Ovary (tissue), 7 donors: ENCODE measurements at regions not wholly inside any gene's neighbourhood (a gene's known extent, or its start where the extent isn't known, plus 50 kb on each side); places are given as distances from the start of the nearest gene placed in this dataset.

Source experiments
- DNase-seq, 5 donors: peaks; one replicate each; pipeline ENCODE4 v3.0.0-alpha.2; 2019 to 2020
- H3K27ac ChIP-seq, 2 donors: fragments of 200-600 bp; one replicate each; pipeline versions ENCODE4 v1.5.1 to v1.8.0; 2019 to 2022
- H3K27me3 ChIP-seq: fragments of 200-600 bp; one replicate; pipeline ENCODE4 v1.8.0; 2022
- H3K36me3 ChIP-seq: fragments of 200-600 bp; sonication (generic); one replicate; pipeline ENCODE4 v1.5.1; 2019
- H3K4me1 ChIP-seq: one replicate; pipeline ENCODE4 v1.8.1; 2013; ENCODE audit warnings: mild to moderate bottlenecking, moderate library complexity; ENCODE audit not compliant: insufficient read depth
- H3K4me3 ChIP-seq: fragments of 200-600 bp; sonication (generic); one replicate; pipeline ENCODE4 v1.5.1; 2017
- H3K9me3 ChIP-seq, 2 donors: fragments of 200-600 bp in 1 of 2; sonication (generic) in 1 of 2; one replicate each; pipeline versions ENCODE4 v1.5.1 to v1.8.1; 2013 to 2019; ENCODE audit warnings: mild to moderate bottlenecking in 1 of 2, moderate library complexity in 1 of 2
- EP300 ChIP-seq: sonication (generic); formaldehyde crosslinking; IDR thresholded peaks from one replicate; pipeline ENCODE4 v1.6.1; 2017; ENCODE audit warnings: antibody characterized with exemption
- POLR2A ChIP-seq: fragments of 450-650 bp; IDR thresholded peaks from one replicate; pipeline ENCODE4 v1.6.1; 2017; ENCODE audit warnings: antibody characterized with exemption, mild to moderate bottlenecking, moderate library complexity
- WGBS, 3 donors: extraction: QIAGEN DNeasy Blood & Tissue Kit in 1 of 3; methylation state at CpG; one replicate each; pipeline versions ENCODE4 v1.1.5 to v1.1.7; 2013 to 2017; 5-methylcytosine and 5-hydroxymethylcytosine counted together
- intact Hi-C, 4 donors: fragments of 100-400 bp; cut with DNase I; formaldehyde crosslinking; loops; one replicate each; pipeline versions ENCODE4 v1.11.0 to v1.15.1; 2022 to 2023
- TF ChIP-seq, protein P1 (sequence below), 3 donors: fragments of 450-650 bp in 2 of 3; fragments of 200-600 bp in 1 of 3; IDR thresholded peaks; one replicate each; pipeline versions ENCODE4 v1.5.1 to v1.8.0; 2016 to 2022; ENCODE audit warnings: antibody characterized with exemption in 3 of 3, mild to moderate bottlenecking in 1 of 3
- donor health status: DM: no; HTN: no; CAD: no; lungs with moderate emphysema.
- donor health status: DM: no; HTN: no; CAD: no.
- donor health status: Bipolar disorder and iron deficiency.
- donor health status: DM: no; HTN: no; CAD: no.
- donor health status: DM: yes; HTN: yes; CAD: no.

DNA sequence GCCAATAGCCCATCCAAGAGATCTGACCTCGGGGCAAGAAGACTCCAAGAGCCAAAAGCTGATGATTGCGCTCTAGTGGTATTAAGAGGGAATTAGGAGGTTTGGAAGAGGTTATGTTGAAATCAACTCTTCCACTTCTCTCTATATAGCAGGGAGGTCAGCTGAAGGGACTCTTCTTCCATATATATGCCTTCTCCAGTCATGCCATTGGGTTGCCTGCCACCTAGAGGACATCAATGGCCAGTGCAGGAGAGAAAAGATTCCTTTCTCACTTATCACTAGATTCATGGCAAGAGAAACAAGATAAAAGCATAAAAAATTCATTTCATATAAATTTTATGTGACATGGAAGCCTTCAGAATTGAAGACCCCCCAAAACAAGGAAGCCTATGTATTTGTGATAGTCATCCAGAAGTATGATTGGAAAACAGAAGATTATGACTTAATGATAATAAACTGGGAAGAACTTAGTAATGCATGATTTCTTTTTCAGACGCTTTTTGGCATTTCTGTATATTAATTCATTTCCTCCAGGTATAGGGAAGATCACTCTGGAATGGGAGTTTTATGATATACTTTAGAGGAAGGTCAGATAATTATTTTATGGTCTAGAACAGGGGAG, 435.1 kb upstream of the DDI1 start:
- intact Hi-C loops = no loop called here

DNA sequence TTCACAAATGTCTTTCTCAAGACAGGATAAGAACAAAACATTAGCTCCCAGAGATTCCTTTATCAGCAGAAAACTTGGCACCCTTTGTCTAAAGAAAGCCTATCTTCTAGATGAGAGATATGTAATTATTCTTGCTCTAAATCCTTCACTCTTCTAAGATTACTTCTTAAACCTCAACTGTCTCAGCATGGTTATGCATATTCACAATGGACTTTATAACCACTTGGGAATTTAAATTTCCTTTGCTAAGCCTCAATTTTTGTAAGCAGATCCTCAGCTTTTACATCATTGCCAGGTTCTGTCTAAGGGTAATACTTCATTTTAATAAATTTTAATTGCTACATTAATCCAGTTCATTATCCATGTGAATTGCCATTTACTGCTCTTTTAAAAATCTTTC, 433.6 kb upstream of the DDI1 start:
- no peaks in the 10 kb centered on the region for H3K9me3 ChIP-seq
- no peak overlapping the region for H3K4me3 ChIP-seq
- no peak for TF ChIP-seq POLR2A
- TF ChIP-seq, protein P1, sequence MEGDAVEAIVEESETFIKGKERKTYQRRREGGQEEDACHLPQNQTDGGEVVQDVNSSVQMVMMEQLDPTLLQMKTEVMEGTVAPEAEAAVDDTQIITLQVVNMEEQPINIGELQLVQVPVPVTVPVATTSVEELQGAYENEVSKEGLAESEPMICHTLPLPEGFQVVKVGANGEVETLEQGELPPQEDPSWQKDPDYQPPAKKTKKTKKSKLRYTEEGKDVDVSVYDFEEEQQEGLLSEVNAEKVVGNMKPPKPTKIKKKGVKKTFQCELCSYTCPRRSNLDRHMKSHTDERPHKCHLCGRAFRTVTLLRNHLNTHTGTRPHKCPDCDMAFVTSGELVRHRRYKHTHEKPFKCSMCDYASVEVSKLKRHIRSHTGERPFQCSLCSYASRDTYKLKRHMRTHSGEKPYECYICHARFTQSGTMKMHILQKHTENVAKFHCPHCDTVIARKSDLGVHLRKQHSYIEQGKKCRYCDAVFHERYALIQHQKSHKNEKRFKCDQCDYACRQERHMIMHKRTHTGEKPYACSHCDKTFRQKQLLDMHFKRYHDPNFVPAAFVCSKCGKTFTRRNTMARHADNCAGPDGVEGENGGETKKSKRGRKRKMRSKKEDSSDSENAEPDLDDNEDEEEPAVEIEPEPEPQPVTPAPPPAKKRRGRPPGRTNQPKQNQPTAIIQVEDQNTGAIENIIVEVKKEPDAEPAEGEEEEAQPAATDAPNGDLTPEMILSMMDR (IDR thresholded peaks at IDR 0.05) = no peak
- TF ChIP-seq EP300 = no peak
- H3K4me1 ChIP-seq = no peaks in the 10 kb centered on the region
- no peaks in the 10 kb centered on the region for H3K36me3 ChIP-seq
- no peaks in the 10 kb centered on the region for H3K27me3 ChIP-seq
- no peak overlapping the region for H3K27ac ChIP-seq
- DNase-seq = no peak
- intact Hi-C loops = no loop called here

More for the DNA sequence above, 435.1 kb upstream of the DDI1 start:
- TF ChIP-seq POLR2A = no peak
- TF ChIP-seq, protein P1 (IDR thresholded peaks at IDR 0.05) = no peak
- no peak for TF ChIP-seq EP300
- no peak for DNase-seq
- no peaks in the 10 kb centered on the region for H3K27me3 ChIP-seq
- H3K36me3 ChIP-seq = no peaks in the 10 kb centered on the region
- no peak overlapping the region for H3K27ac ChIP-seq
- no peaks in the 10 kb centered on the region for H3K9me3 ChIP-seq
- no peak overlapping the region for H3K4me3 ChIP-seq
- H3K4me1 ChIP-seq = no peaks in the 10 kb centered on the region
- WGBS, 3 donors = 74 to 78% (median 74%) methylated on average over 3 of the region's 3 CpGs

DNA sequence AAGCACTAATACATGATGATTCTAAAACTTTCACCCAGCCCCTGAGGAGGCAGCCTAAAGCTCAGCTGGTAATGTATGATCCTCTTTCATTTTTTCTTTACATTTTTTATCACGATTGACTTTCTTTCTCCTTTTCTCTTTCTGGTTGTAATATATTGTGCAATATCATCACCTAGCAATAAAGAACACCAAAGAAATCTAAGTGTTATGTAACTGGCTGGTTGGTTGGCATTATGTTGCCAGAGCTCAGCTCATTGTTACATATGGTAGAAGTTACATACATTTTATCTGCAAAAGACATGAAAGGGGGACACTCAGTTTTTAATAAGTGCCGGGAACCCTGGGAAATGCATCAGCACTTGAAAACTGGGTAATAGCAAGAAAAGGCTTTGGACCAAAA, 432.1 kb upstream of the DDI1 start:
- intact Hi-C loops = no loop called here
- Histone ChIP-seq H3K4me3 (no peak overlapping the region), H3K27ac (no peak overlapping the region), H3K36me3 (no peaks in the 10 kb centered on the region), H3K9me3 (no peaks in the 10 kb centered on the region), H3K27me3 (no peaks in the 10 kb centered on the region), H3K4me1 (no peaks in the 10 kb centered on the region)
- 82 to 85% (median 83%) methylated on average over 2 of the region's 2 CpGs for WGBS, 3 donors
- TF ChIP-seq, protein P1 (IDR thresholded peaks at IDR 0.05) = no peak
- TF ChIP-seq EP300 (no peak), POLR2A (no peak)
- no peak for DNase-seq

DNA sequence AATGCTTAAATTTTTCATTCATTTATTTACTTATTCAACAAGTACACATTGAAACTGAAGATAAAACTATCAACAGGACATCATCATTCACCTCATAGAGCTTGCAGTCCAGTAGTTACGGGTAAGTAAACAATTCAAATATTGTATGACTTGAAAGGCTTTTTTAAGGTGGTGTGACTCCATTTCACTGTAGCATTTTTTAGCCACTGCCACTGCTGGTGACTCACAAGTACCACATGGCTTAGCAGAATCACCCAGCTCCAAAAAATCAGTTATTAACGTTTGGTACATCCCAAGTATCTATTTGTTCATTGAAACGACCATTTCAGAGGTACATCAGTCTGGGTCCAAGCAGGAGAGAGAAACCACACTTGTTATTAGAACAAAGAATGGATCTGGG, 427.9 kb upstream of the DDI1 start:
- 69 to 76% (median 72%) methylated on average over 3 of the region's 3 CpGs for WGBS, 3 donors
- no peak overlapping the region for H3K4me3 ChIP-seq
- no peaks in the 10 kb centered on the region for H3K4me1 ChIP-seq
- DNase-seq = no peak
- H3K9me3 ChIP-seq = no peaks in the 10 kb centered on the region
- TF ChIP-seq, protein P1 (IDR thresholded peaks at IDR 0.05) = no peak
- no peak for TF ChIP-seq POLR2A
- no peak for TF ChIP-seq EP300
- H3K27ac ChIP-seq = no peak overlapping the region
- no peaks in the 10 kb centered on the region for H3K36me3 ChIP-seq
- intact Hi-C loops = no loop called here
- H3K27me3 ChIP-seq = no peaks in the 10 kb centered on the region
